ENCODE measurements at regions not wholly inside any gene's neighbourhood (a gene's known extent, or its start where the extent isn't known, plus 50 kb on each side); places are given as distances from the start of the nearest gene placed in this dataset.

- Histone ChIP-seq H3K27me3 (ENCODE audit: control insufficient read depth, insufficient read depth, low read length) (no peaks in the 10 kb centered on the region), H3K4me1 (ENCODE audit: control insufficient read depth, insufficient read depth, low read length) (peaks cover 9% of the 10 kb centered on the region), H3K36me3 (ENCODE audit: control insufficient read depth, insufficient read depth, low read length) (no peaks in the 10 kb centered on the region), H3K4me3 (ENCODE audit: low read length) (no peak overlapping the region), H3K27ac (ENCODE audit: low read depth, low read length) (no peak overlapping the region), H3K9ac (ENCODE audit: low read length) (no peak overlapping the region)
Observed at GRCh38 chr6:140437619-140438345, 1063.3 kb upstream of the CITED2 start.

GRCh38 chr6:140436023-140436811, 1061.8 kb upstream of the CITED2 start:
- no peaks in the 10 kb centered on the region for H3K27me3 ChIP-seq (ENCODE audit: control insufficient read depth, insufficient read depth, low read length)
- H3K9ac ChIP-seq (ENCODE audit: low read length): no peak overlapping the region
- no peak overlapping the region for H3K27ac ChIP-seq (ENCODE audit: low read depth, low read length)
- H3K4me3 ChIP-seq (ENCODE audit: low read length): no peak overlapping the region
- no peaks in the 10 kb centered on the region for H3K36me3 ChIP-seq (ENCODE audit: control insufficient read depth, insufficient read depth, low read length)
- H3K4me1 ChIP-seq (ENCODE audit: control insufficient read depth, insufficient read depth, low read length): peaks cover 9% of the 10 kb centered on the region

- Histone ChIP-seq H3K4me3 (ENCODE audit: low read length) (no peak overlapping the region), H3K27ac (ENCODE audit: low read depth, low read length) (no peak overlapping the region), H3K4me1 (ENCODE audit: control insufficient read depth, insufficient read depth, low read length) (no peaks in the 10 kb centered on the region), H3K27me3 (ENCODE audit: control insufficient read depth, insufficient read depth, low read length) (no peaks in the 10 kb centered on the region), H3K9ac (ENCODE audit: low read length) (no peak overlapping the region), H3K36me3 (ENCODE audit: control insufficient read depth, insufficient read depth, low read length) (no peaks in the 10 kb centered on the region)
Observed at GRCh38 chr6:140434761-140435160, 1060.3 kb upstream of the CITED2 start.

- no peaks in the 10 kb centered on the region for H3K36me3 ChIP-seq (ENCODE audit: control insufficient read depth, insufficient read depth, low read length)
Observed at GRCh38 chr6:140433072-140433471, 1058.6 kb upstream of the CITED2 start.

GRCh38 chr6:140427842-140428241, 1053.4 kb upstream of the CITED2 start:
- H3K27ac ChIP-seq (ENCODE audit: low read depth, low read length): no peak overlapping the region
- no peak overlapping the region for H3K4me3 ChIP-seq (ENCODE audit: low read length)
- no peaks in the 10 kb centered on the region for H3K36me3 ChIP-seq (ENCODE audit: control insufficient read depth, insufficient read depth, low read length)

More at GRCh38 chr6:140433072-140433471, 1058.6 kb upstream of the CITED2 start:
- Histone ChIP-seq H3K9ac (ENCODE audit: low read length) (no peak overlapping the region), H3K4me1 (ENCODE audit: control insufficient read depth, insufficient read depth, low read length) (no peaks in the 10 kb centered on the region), H3K27me3 (ENCODE audit: control insufficient read depth, insufficient read depth, low read length) (no peaks in the 10 kb centered on the region), H3K4me3 (ENCODE audit: low read length) (no peak overlapping the region), H3K27ac (ENCODE audit: low read depth, low read length) (no peak overlapping the region)

GRCh38 chr6:140414966-140415620, 1040.6 kb upstream of the CITED2 start:
- Histone ChIP-seq H3K4me1 (ENCODE audit: control insufficient read depth, insufficient read depth, low read length) (no peaks in the 10 kb centered on the region), H3K9ac (ENCODE audit: low read length) (no peak overlapping the region), H3K4me3 (ENCODE audit: low read length) (no peak overlapping the region), H3K27ac (ENCODE audit: low read depth, low read length) (no peak overlapping the region), H3K36me3 (ENCODE audit: control insufficient read depth, insufficient read depth, low read length) (no peaks in the 10 kb centered on the region), H3K27me3 (ENCODE audit: control insufficient read depth, insufficient read depth, low read length) (no peaks in the 10 kb centered on the region)

More at GRCh38 chr6:140427842-140428241, 1053.4 kb upstream of the CITED2 start:
- no peaks in the 10 kb centered on the region for H3K4me1 ChIP-seq (ENCODE audit: control insufficient read depth, insufficient read depth, low read length)
- no peaks in the 10 kb centered on the region for H3K27me3 ChIP-seq (ENCODE audit: control insufficient read depth, insufficient read depth, low read length)
- H3K9ac ChIP-seq (ENCODE audit: low read length): no peak overlapping the region

- no peaks in the 10 kb centered on the region for H3K27me3 ChIP-seq (ENCODE audit: control insufficient read depth, insufficient read depth, low read length)
- no peaks in the 10 kb centered on the region for H3K4me1 ChIP-seq (ENCODE audit: control insufficient read depth, insufficient read depth, low read length)
- H3K4me3 ChIP-seq (ENCODE audit: low read length): no peak overlapping the region
- H3K9ac ChIP-seq (ENCODE audit: low read length): no peak overlapping the region
- no peak overlapping the region for H3K27ac ChIP-seq (ENCODE audit: low read depth, low read length)
- H3K36me3 ChIP-seq (ENCODE audit: control insufficient read depth, insufficient read depth, low read length): no peaks in the 10 kb centered on the region
Observed at GRCh38 chr6:140403020-140403419, 1028.6 kb upstream of the CITED2 start.

GRCh38 chr6:140401761-140402160, 1027.3 kb upstream of the CITED2 start:
- Histone ChIP-seq H3K9ac (ENCODE audit: low read length) (no peak overlapping the region), H3K4me3 (ENCODE audit: low read length) (no peak overlapping the region)

GRCh38 chr6:140398076-140398475, 1023.6 kb upstream of the CITED2 start:
- H3K36me3 ChIP-seq (ENCODE audit: control insufficient read depth, insufficient read depth, low read length): no peaks in the 10 kb centered on the region
- no peak overlapping the region for H3K27ac ChIP-seq (ENCODE audit: low read depth, low read length)
- no peak overlapping the region for H3K4me3 ChIP-seq (ENCODE audit: low read length)
- H3K4me1 ChIP-seq (ENCODE audit: control insufficient read depth, insufficient read depth, low read length): no peaks in the 10 kb centered on the region
- no peaks in the 10 kb centered on the region for H3K27me3 ChIP-seq (ENCODE audit: control insufficient read depth, insufficient read depth, low read length)
- H3K9ac ChIP-seq (ENCODE audit: low read length): no peak overlapping the region

More at GRCh38 chr6:140401761-140402160, 1027.3 kb upstream of the CITED2 start:
- no peaks in the 10 kb centered on the region for H3K36me3 ChIP-seq (ENCODE audit: control insufficient read depth, insufficient read depth, low read length)
- no peak overlapping the region for H3K27ac ChIP-seq (ENCODE audit: low read depth, low read length)
- H3K27me3 ChIP-seq (ENCODE audit: control insufficient read depth, insufficient read depth, low read length): no peaks in the 10 kb centered on the region
- H3K4me1 ChIP-seq (ENCODE audit: control insufficient read depth, insufficient read depth, low read length): no peaks in the 10 kb centered on the region

GRCh38 chr6:140397106-140397505, 1022.7 kb upstream of the CITED2 start:
- Histone ChIP-seq H3K27ac (ENCODE audit: low read depth, low read length) (no peak overlapping the region), H3K4me3 (ENCODE audit: low read length) (no peak overlapping the region), H3K27me3 (ENCODE audit: control insufficient read depth, insufficient read depth, low read length) (no peaks in the 10 kb centered on the region), H3K4me1 (ENCODE audit: control insufficient read depth, insufficient read depth, low read length) (no peaks in the 10 kb centered on the region), H3K9ac (ENCODE audit: low read length) (no peak overlapping the region), H3K36me3 (ENCODE audit: control insufficient read depth, insufficient read depth, low read length) (no peaks in the 10 kb centered on the region)

- Histone ChIP-seq H3K27ac (ENCODE audit: low read depth, low read length) (no peak overlapping the region), H3K4me1 (ENCODE audit: control insufficient read depth, insufficient read depth, low read length) (no peaks in the 10 kb centered on the region), H3K4me3 (ENCODE audit: low read length) (no peak overlapping the region), H3K27me3 (ENCODE audit: control insufficient read depth, insufficient read depth, low read length) (no peaks in the 10 kb centered on the region), H3K36me3 (ENCODE audit: control insufficient read depth, insufficient read depth, low read length) (no peaks in the 10 kb centered on the region), H3K9ac (ENCODE audit: low read length) (no peak overlapping the region)
Observed at GRCh38 chr6:140393665-140394540, 1019.5 kb upstream of the CITED2 start.

- no peaks in the 10 kb centered on the region for H3K36me3 ChIP-seq (ENCODE audit: control insufficient read depth, insufficient read depth, low read length)
- H3K9ac ChIP-seq (ENCODE audit: low read length): no peak overlapping the region
- no peak overlapping the region for H3K4me3 ChIP-seq (ENCODE audit: low read length)
- no peaks in the 10 kb centered on the region for H3K27me3 ChIP-seq (ENCODE audit: control insufficient read depth, insufficient read depth, low read length)
- no peak overlapping the region for H3K27ac ChIP-seq (ENCODE audit: low read depth, low read length)
- H3K4me1 ChIP-seq (ENCODE audit: control insufficient read depth, insufficient read depth, low read length): no peaks in the 10 kb centered on the region
Observed at GRCh38 chr6:140388815-140389214, 1014.4 kb upstream of the CITED2 start.

Measured in rectal smooth muscle tissue (tissue), 1 donor.